ENCODE measurements at regions not wholly inside any gene's neighbourhood (a gene's known extent, or its start where the extent isn't known, plus 50 kb on each side); places are given as distances from the start of the nearest gene placed in this dataset.

DNA sequence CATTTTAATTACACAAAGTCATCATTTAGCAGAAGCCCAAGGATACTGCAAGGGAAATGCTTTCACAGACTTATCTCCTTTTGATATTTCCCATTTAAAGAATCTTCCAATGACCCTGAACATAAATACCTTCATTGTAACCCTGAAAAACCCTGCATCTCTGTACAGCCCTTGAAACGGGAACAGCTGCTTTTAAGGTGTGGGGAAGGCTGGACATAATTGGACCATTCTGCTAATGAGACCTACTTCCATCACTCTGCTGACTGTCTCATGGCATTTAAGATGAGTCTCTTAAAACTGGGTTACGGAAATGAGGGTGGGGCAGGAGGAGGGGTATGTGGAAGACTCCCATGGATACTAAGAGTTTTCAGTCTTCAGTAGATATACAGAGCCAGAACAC is 485.8 kb downstream of the BRINP1 start:
- Histone ChIP-seq H3K4me1 (ENCODE audit: control insufficient read depth, insufficient read depth, low read length) (no peaks in the 10 kb centered on the region), H3K27me3 (ENCODE audit: control insufficient read depth, insufficient read depth, low read length) (no peaks in the 10 kb centered on the region), H3K27ac (ENCODE audit: low read length) (no peak overlapping the region), H3K36me3 (ENCODE audit: control insufficient read depth, insufficient read depth, low read length) (no peaks in the 10 kb centered on the region), H3K9me3 (ENCODE audit: control insufficient read depth, insufficient read depth, low read depth, low read length) (no peaks in the 10 kb centered on the region), H3K4me3 (ENCODE audit: low read depth in 2 of 2, low read length in 2 of 2) (no peak overlapping the region)
- CTCF ChIA-PET = no interaction called here
- no peak for ATAC-seq
- in situ Hi-C loops (cut with HindIII; ENCODE audit: low pct_unique_long_range_greater_than_20kb, low sequenced_read_pairs) (no loop called here), intact Hi-C loops (cut with micrococcal nuclease; ENCODE audit: unreplicated experiment) (no loop called here)
- POLR2A ChIA-PET = no interaction called here
- no peak for TF ChIP-seq TCF7L2 (IDR thresholded peaks at IDR 0.05; ENCODE audit: low read depth, low read length)
- no peak for TF ChIP-seq SIN3A (IDR thresholded peaks at IDR 0.05; ENCODE audit: borderline replicate concordance, insufficient read depth, low read depth, low read length)
- BruUV-seq (replicated peaks) = no TSS peak
- DNase-seq (ENCODE audit: low read depth, low spot score) = no peak

DNA sequence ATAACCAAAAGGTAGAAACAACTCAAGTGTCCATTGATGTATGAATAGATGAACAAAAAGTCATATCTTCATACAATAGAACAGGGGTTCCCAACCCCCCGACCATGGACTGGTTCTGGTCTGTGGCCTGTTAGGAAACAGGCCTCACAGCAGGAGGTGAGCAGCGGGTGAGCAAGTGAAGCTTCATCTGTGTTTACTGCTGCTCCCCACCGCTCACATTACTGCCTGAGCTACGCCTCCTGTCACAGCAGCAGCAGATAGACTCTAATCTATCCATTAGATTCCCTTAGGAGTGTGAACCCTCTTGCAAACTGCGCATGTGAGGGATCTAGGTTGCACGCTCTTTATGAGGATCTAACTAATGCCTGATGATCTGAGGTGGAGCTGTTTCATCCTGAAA is 478.0 kb downstream of the BRINP1 start:
- no peak overlapping the region for H3K27ac ChIP-seq (ENCODE audit: low read length)

GRCh38 chr9:118896324-118897000 is 472.8 kb downstream of the BRINP1 start:
- H3K27ac ChIP-seq (ENCODE audit: low read length) = no peak overlapping the region
- no peaks in the 10 kb centered on the region for H3K4me1 ChIP-seq (ENCODE audit: control insufficient read depth, insufficient read depth, low read length)
- H3K4me3 ChIP-seq (ENCODE audit: low read depth in 2 of 2, low read length in 2 of 2) = no peak overlapping the region
- H3K36me3 ChIP-seq (ENCODE audit: control insufficient read depth, insufficient read depth, low read length) = no peaks in the 10 kb centered on the region
- DNase-seq (ENCODE audit: low read depth, low spot score) (no peak), ATAC-seq (no peak)
- CTCF ChIA-PET = no interaction called here
- POLR2A ChIA-PET = no interaction called here
- BruUV-seq (replicated peaks) = no TSS peak
- intact Hi-C loops (cut with micrococcal nuclease; ENCODE audit: unreplicated experiment) = no loop called here
- in situ Hi-C loops (cut with HindIII; ENCODE audit: low pct_unique_long_range_greater_than_20kb, low sequenced_read_pairs) = no loop called here
- no peak for TF ChIP-seq REST (IDR thresholded peaks at IDR 0.05; ENCODE audit: insufficient read depth in 1 of 2, low read depth in 2 of 2, low read length in 1 of 2)
- TF ChIP-seq SIN3A (IDR thresholded peaks at IDR 0.05; ENCODE audit: borderline replicate concordance, insufficient read depth, low read depth, low read length) = no peak
- TF ChIP-seq TCF7L2 (IDR thresholded peaks at IDR 0.05; ENCODE audit: low read depth, low read length) = no peak
- no peak for TF ChIP-seq POLR2AphosphoS5 (IDR thresholded peaks at IDR 0.05; ENCODE audit: low read depth, low read length)
- TF ChIP-seq, protein P1, sequence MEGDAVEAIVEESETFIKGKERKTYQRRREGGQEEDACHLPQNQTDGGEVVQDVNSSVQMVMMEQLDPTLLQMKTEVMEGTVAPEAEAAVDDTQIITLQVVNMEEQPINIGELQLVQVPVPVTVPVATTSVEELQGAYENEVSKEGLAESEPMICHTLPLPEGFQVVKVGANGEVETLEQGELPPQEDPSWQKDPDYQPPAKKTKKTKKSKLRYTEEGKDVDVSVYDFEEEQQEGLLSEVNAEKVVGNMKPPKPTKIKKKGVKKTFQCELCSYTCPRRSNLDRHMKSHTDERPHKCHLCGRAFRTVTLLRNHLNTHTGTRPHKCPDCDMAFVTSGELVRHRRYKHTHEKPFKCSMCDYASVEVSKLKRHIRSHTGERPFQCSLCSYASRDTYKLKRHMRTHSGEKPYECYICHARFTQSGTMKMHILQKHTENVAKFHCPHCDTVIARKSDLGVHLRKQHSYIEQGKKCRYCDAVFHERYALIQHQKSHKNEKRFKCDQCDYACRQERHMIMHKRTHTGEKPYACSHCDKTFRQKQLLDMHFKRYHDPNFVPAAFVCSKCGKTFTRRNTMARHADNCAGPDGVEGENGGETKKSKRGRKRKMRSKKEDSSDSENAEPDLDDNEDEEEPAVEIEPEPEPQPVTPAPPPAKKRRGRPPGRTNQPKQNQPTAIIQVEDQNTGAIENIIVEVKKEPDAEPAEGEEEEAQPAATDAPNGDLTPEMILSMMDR (IDR thresholded peaks at IDR 0.05) = no peak
- H3K27me3 ChIP-seq (ENCODE audit: control insufficient read depth, insufficient read depth, low read length) = no peaks in the 10 kb centered on the region
- no peaks in the 10 kb centered on the region for H3K9me3 ChIP-seq (ENCODE audit: control insufficient read depth, insufficient read depth, low read depth, low read length)

More for the DNA sequence above, 478.0 kb downstream of the BRINP1 start:
- ChIA-PET POLR2A (no interaction called here), CTCF (no interaction called here)
- DNase-seq (ENCODE audit: low read depth, low spot score) (no peak), ATAC-seq (no peak)
- Histone ChIP-seq H3K36me3 (ENCODE audit: control insufficient read depth, insufficient read depth, low read length) (no peaks in the 10 kb centered on the region), H3K4me1 (ENCODE audit: control insufficient read depth, insufficient read depth, low read length) (no peaks in the 10 kb centered on the region), H3K4me3 (ENCODE audit: low read depth in 2 of 2, low read length in 2 of 2) (no peak overlapping the region), H3K9me3 (ENCODE audit: control insufficient read depth, insufficient read depth, low read depth, low read length) (no peaks in the 10 kb centered on the region), H3K27me3 (ENCODE audit: control insufficient read depth, insufficient read depth, low read length) (no peaks in the 10 kb centered on the region)
- BruUV-seq (replicated peaks) = no TSS peak
- in situ Hi-C loops (cut with HindIII; ENCODE audit: low pct_unique_long_range_greater_than_20kb, low sequenced_read_pairs) = no loop called here
- intact Hi-C loops (cut with micrococcal nuclease; ENCODE audit: unreplicated experiment) = no loop called here
- TF ChIP-seq SIN3A (IDR thresholded peaks at IDR 0.05; ENCODE audit: borderline replicate concordance, insufficient read depth, low read depth, low read length) = no peak

Data from Panc1 (cell line).